GM12878 (cell line): ENCODE measurements at regions not wholly inside any gene's neighbourhood (a gene's known extent, or its start where the extent isn't known, plus 50 kb on each side); places are given as distances from the start of the nearest gene placed in this dataset.

Experiments used
- ATAC-seq: fragments of 200-7000 bp; cut with Tn5 transposase; 3 replicates; pipeline ENCODE4 v1.9.1; 2020; ENCODE audit warnings: mild to moderate bottlenecking, moderate library complexity
- BruUV-seq: library from RNA; stranded (reverse); fragments of 400-500 nt; replicated peaks from 2 replicates; lab custom pipeline; 2021; lab: Mats Ljungman, UMichigan
- CTCF ChIA-PET: fragments of 300-600 bp; sonication (Branson Sonifier 250); formaldehyde crosslinking; extraction: SDS; loops from one replicate; lab custom pipeline; 2021; ENCODE audit warnings: inconsistent platforms; lab: Yijun Ruan, JAX
- POLR2A ChIA-PET: fragments of 350-600 bp; formaldehyde crosslinking; extraction: SDS; loops from one replicate; lab custom pipeline; 2021; ENCODE audit warnings: inconsistent platforms; lab: Charles Lee
- RAD21 ChIA-PET: fragments of 300-600 bp; sonication (Branson Sonifier 250); formaldehyde crosslinking; loops from one replicate; lab custom pipeline; 2023; ENCODE audit warnings: antibody characterized with exemption; ENCODE audit not compliant: unreplicated experiment; lab: Charles Lee
- SMC1A ChIA-PET: fragments of 300-600 bp; sonication (Branson Sonifier 250); formaldehyde crosslinking; loops from one replicate; lab custom pipeline; 2023; ENCODE audit not compliant: unreplicated experiment, uncharacterized antibody; lab: Charles Lee
- DNase-seq: peaks from one replicate; pipeline ENCODE4 v3.0.0-alpha.2; 2011; ENCODE audit warnings: low read depth, low spot score
- FAIRE-seq: peaks from 3 replicates; lab custom pipeline; 2011; peaks lifted over from hg19 to GRCh38; lab: Jason Lieb, UNC
- H2AFZ ChIP-seq: 2 replicates; pipeline ENCODE4 v1.6.0; 2011; ENCODE audit warnings: low read depth, low read length, control low read depth; ENCODE audit not compliant: control insufficient read depth
- H3K27ac ChIP-seq: 2 replicates; pipeline ENCODE4 v1.5.1; 2011; ENCODE audit warnings: control low read depth; ENCODE audit not compliant: control insufficient read depth, insufficient read depth
- H3K27me3 ChIP-seq, 2 experiments: replicated peaks in 1 of 2; 2 replicates each; pipeline versions ENCODE4 v1.6.0 to v1.6.1; 2011; ENCODE audit warnings: low read length in 1 of 2; ENCODE audit not compliant: control insufficient read depth in 2 of 2, insufficient read depth in 2 of 2
- H3K36me3 ChIP-seq, 2 experiments: 2 replicates each; pipeline ENCODE4 v1.5.1; 2011; ENCODE audit warnings: low read length in 1 of 2; ENCODE audit not compliant: control insufficient read depth in 2 of 2, insufficient read depth in 2 of 2
- H3K4me1 ChIP-seq: 2 replicates; pipeline ENCODE4 v1.6.1; 2011; ENCODE audit warnings: mild to moderate bottlenecking, low read length, moderate library complexity, mixed read lengths; ENCODE audit not compliant: control insufficient read depth, insufficient read depth
- H3K4me2 ChIP-seq: 2 replicates; pipeline ENCODE4 v1.6.0; 2011; ENCODE audit warnings: control low read depth; ENCODE audit not compliant: control insufficient read depth, insufficient read depth
- H3K4me3 ChIP-seq: fragments of 200-600 bp; sonication (generic); 2 replicates; pipeline ENCODE4 v1.5.1; 2016
- H3K79me2 ChIP-seq: 2 replicates; pipeline ENCODE4 v1.6.0; 2011; ENCODE audit warnings: low read length; ENCODE audit not compliant: control insufficient read depth, insufficient read depth
- H3K9ac ChIP-seq: 2 replicates; pipeline ENCODE4 v1.8.0; 2011; ENCODE audit warnings: low read length, control low read depth, mixed read lengths; ENCODE audit not compliant: control insufficient read depth, insufficient read depth
- H3K9me3 ChIP-seq: replicated peaks from 3 replicates; pipeline ENCODE4 v1.5.1; 2011; ENCODE audit warnings: mild to moderate bottlenecking, low read length; ENCODE audit not compliant: control insufficient read depth, insufficient read depth
- H4K20me1 ChIP-seq: 2 replicates; pipeline ENCODE4 v1.6.0; 2011; ENCODE audit not compliant: control insufficient read depth, insufficient read depth
- BCL11A ChIP-seq: IDR thresholded peaks from 2 replicates; pipeline ENCODE4 v1.6.1; 2011; ENCODE audit warnings: low read depth, low read length
- BHLHE40 ChIP-seq, 2 experiments: fragments of 450-650 bp in 1 of 2; IDR thresholded peaks; 2 replicates each; pipeline ENCODE4 v1.6.1; 2011 to 2017; ENCODE audit warnings: low read depth in 2 of 2, borderline replicate concordance in 1 of 2, improper control_type of control experiment in 1 of 2, low read length in 1 of 2, mild to moderate bottlenecking in 1 of 2
- CREB1 ChIP-seq: IDR thresholded peaks from 2 replicates; pipeline ENCODE4 v1.6.1; 2012; ENCODE audit warnings: low read depth, mild to moderate bottlenecking, inconsistent platforms
- IKZF1 ChIP-seq: fragments of 450-650 bp; conservative IDR thresholded peaks from 2 replicates; pipeline ENCODE4 v1.6.1; 2017; ENCODE audit warnings: antibody characterized with exemption, mild to moderate bottlenecking
- NFIC ChIP-seq: IDR thresholded peaks from 2 replicates; pipeline ENCODE4 v1.6.1; 2012; ENCODE audit warnings: low read depth, mild to moderate bottlenecking, inconsistent platforms, low read length, moderate library complexity
- NFYB ChIP-seq: IDR thresholded peaks from 2 replicates; pipeline ENCODE4 v1.6.1; 2011; ENCODE audit warnings: low read depth, mild to moderate bottlenecking, low read length, improper control_type of control experiment, moderate library complexity; ENCODE audit not compliant: insufficient read depth
- PAX5 ChIP-seq: IDR thresholded peaks from 2 replicates; pipeline ENCODE4 v1.6.1; 2011; ENCODE audit warnings: low read depth, low read length, borderline replicate concordance
- RFX5 ChIP-seq: IDR thresholded peaks from 2 replicates; pipeline ENCODE4 v1.6.1; 2011; ENCODE audit warnings: low read depth, low read length, improper control_type of control experiment
- SMAD5 ChIP-seq: IDR thresholded peaks from 2 replicates; pipeline ENCODE4 v1.6.1; 2016; ENCODE audit warnings: antibody characterized with exemption, low read depth
- SREBF1 ChIP-seq: IDR thresholded peaks from 2 replicates; pipeline ENCODE4 v1.6.1; 2012; ENCODE audit warnings: mild to moderate bottlenecking, low read length
- STAT1 ChIP-seq: fragments of 450-650 bp; conservative IDR thresholded peaks from 2 replicates; pipeline ENCODE4 v1.6.1; 2014; ENCODE audit warnings: antibody characterized with exemption, mild to moderate bottlenecking
- TCF3 ChIP-seq: IDR thresholded peaks from 2 replicates; pipeline ENCODE4 v1.6.1; 2012; ENCODE audit warnings: low read depth, mild to moderate bottlenecking, low read length, borderline replicate concordance; ENCODE audit not compliant: insufficient read depth
- ZNF24 ChIP-seq: fragments of 450-650 bp; IDR thresholded peaks from 2 replicates; pipeline ENCODE4 v1.6.1; 2017; ENCODE audit warnings: antibody characterized with exemption, mild to moderate bottlenecking
- WGBS: methylation state at CpG from one replicate; pipeline ENCODE4 v1.1.6; 2016; ENCODE audit warnings: low lambda C conversion rate; ENCODE audit not compliant: insufficient replicate concordance, insufficient coverage; ENCODE audit errors: missing lambda C conversion rate; 5-methylcytosine and 5-hydroxymethylcytosine counted together
- in situ Hi-C: fragments of 300-500 bp; cut with MboI; formaldehyde crosslinking; loops from 9 replicates; pipeline ENCODE4 v1.14.3; 2018; ENCODE audit warnings: mixed read lengths
- intact Hi-C: fragments of 100-400 bp; cut with micrococcal nuclease; formaldehyde crosslinking; loops from one replicate; pipeline ENCODE4 v1.14.2; 2022; ENCODE audit not compliant: unreplicated experiment
- TF ChIP-seq, protein P1 (sequence below): fragments of 150-350 bp; IDR thresholded peaks from 2 replicates; pipeline ENCODE4 v1.6.1; 2014; ENCODE audit warnings: mild to moderate bottlenecking, low read depth, low read length

DNA sequence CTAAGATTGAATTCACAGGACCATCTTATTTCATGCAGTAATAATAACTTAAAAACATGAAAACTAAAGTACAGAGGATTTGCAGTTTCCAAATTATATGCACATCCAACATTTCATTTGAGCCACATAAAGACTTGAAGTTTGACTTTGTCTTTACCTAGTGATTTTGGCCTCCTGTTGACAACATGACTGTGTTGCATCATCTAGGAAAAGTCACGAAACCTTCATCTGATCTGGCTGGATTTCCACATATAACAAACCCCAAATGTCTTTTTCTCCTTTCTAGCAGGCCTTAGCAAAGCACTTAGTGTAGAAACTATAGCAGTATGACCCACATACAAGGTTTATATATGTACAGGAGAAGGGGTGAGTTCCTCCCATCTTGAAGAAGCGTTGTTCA is 406.5 kb upstream of the CDH5 start:
- H3K4me1 ChIP-seq = no peaks in the 10 kb centered on the region
- H3K36me3 ChIP-seq = no peaks in the 10 kb centered on the region
- ATAC-seq (no peak), DNase-seq (no peak), FAIRE-seq (no peak)
- 0% methylated on average over 2 of the region's 2 CpGs for WGBS
- H3K9me3 ChIP-seq = no peaks in the 10 kb centered on the region
- no peak overlapping the region for H3K27ac ChIP-seq
- H3K9ac ChIP-seq = no peak overlapping the region
- in situ Hi-C loops = no loop called here
- RAD21 ChIA-PET = no interaction called here
- no peak overlapping the region for H3K4me2 ChIP-seq
- H3K4me3 ChIP-seq = no peak overlapping the region
- H2AFZ ChIP-seq = no peak overlapping the region
- intact Hi-C loops = no loop called here
- TF ChIP-seq NFIC = no peak
- no peak for TF ChIP-seq IKZF1
- TF ChIP-seq CREB1 = no peak
- TF ChIP-seq PAX5 = no peak
- TF ChIP-seq, protein P1, sequence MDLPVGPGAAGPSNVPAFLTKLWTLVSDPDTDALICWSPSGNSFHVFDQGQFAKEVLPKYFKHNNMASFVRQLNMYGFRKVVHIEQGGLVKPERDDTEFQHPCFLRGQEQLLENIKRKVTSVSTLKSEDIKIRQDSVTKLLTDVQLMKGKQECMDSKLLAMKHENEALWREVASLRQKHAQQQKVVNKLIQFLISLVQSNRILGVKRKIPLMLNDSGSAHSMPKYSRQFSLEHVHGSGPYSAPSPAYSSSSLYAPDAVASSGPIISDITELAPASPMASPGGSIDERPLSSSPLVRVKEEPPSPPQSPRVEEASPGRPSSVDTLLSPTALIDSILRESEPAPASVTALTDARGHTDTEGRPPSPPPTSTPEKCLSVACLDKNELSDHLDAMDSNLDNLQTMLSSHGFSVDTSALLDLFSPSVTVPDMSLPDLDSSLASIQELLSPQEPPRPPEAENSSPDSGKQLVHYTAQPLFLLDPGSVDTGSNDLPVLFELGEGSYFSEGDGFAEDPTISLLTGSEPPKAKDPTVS = no peak
- TF ChIP-seq NFYB = no peak
- TF ChIP-seq BHLHE40 (IDR thresholded peaks at IDR 0.05; ENCODE audit: borderline replicate concordance in 1 of 2, low read depth in 2 of 2, low read length in 1 of 2) = no peak
- TF ChIP-seq STAT1 = no peak
- no peak for TF ChIP-seq SMAD5
- no peak for TF ChIP-seq ZNF24
- TF ChIP-seq RFX5 = no peak
- TF ChIP-seq TCF3 = no peak
- no peak for TF ChIP-seq SREBF1
- no peak for TF ChIP-seq BCL11A
- POLR2A ChIA-PET = no interaction called here
- SMC1A ChIA-PET = no interaction called here
- no peaks in the 10 kb centered on the region for H4K20me1 ChIP-seq
- CTCF ChIA-PET = no interaction called here
- H3K79me2 ChIP-seq = no peaks in the 10 kb centered on the region
- H3K27me3 ChIP-seq = no peaks in the 10 kb centered on the region
- no TSS peak for BruUV-seq
